ENCODE measurements at regions not wholly inside any gene's neighbourhood (a gene's known extent, or its start where the extent isn't known, plus 50 kb on each side); places are given as distances from the start of the nearest gene placed in this dataset.

DNA sequence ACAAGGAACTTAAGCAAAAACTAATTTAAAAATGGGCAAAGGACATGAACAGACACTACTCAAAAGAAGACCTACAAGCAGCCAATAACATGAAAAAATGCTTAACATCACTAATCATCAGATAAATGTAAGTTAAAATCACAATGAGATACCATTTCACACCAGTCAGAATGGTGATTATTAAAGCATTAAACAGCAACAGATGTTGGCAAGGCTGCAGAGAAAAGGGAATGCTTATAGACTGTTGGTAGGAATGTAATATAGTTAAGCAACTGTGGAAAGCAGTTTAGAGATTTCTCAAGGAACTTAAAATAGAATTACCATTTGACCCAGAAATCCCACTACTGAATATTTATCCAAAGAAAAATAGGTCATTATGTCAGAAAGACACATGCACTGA is 482.2 kb downstream of the SQOR start:
- H3K9me3 ChIP-seq (ENCODE audit: control insufficient read depth in 2 of 2, low read length in 2 of 2): no peaks in the 10 kb centered on the region
- H3K27ac ChIP-seq (ENCODE audit: low read depth in 2 of 2, low read length in 2 of 2): no peak overlapping the region
- no peaks in the 10 kb centered on the region for H3K27me3 ChIP-seq (ENCODE audit: control insufficient read depth in 2 of 2, insufficient read depth in 2 of 2, low read length in 2 of 2)
- H3K36me3 ChIP-seq (ENCODE audit: control insufficient read depth in 2 of 2, insufficient read depth in 2 of 2, low read length in 2 of 2): no peaks in the 10 kb centered on the region
- H3K9ac ChIP-seq (ENCODE audit: low read depth in 1 of 2, low read length in 2 of 2): no peak overlapping the region
- H3K4me1 ChIP-seq (ENCODE audit: control insufficient read depth in 2 of 2, insufficient read depth in 2 of 2, low read length in 2 of 2): no peaks in the 10 kb centered on the region
- no peak overlapping the region for H3K4me3 ChIP-seq (ENCODE audit: low read length in 2 of 2)

DNA sequence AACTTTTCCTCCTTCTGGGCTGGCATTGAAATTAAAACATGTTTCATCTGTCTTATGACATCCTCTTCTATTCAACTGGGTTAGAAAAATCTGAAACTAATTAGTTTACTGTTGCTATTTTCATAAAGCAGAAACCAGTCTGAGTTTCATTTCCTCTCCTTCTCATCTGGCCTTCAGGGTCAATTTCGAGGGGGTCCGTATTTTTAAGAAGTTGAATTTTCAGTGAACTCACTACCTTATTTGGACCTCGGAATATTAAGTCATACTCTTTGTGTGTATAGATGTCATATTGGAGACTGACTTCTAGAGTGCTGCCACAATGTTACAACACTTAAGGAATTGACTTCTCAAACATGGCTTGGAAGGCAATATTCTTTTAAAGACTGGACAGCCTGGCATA is 485.9 kb downstream of the SQOR start:
- Histone ChIP-seq H3K4me3 (ENCODE audit: low read length in 2 of 2) (no peak overlapping the region), H3K4me1 (ENCODE audit: control insufficient read depth in 2 of 2, insufficient read depth in 2 of 2, low read length in 2 of 2) (no peaks in the 10 kb centered on the region), H3K27me3 (ENCODE audit: control insufficient read depth in 2 of 2, insufficient read depth in 2 of 2, low read length in 2 of 2) (no peaks in the 10 kb centered on the region), H3K9me3 (ENCODE audit: control insufficient read depth in 2 of 2, low read length in 2 of 2) (peaks cover 0 to 2% of the 10 kb centered on the region in 2 donors), H3K27ac (ENCODE audit: low read depth in 2 of 2, low read length in 2 of 2) (no peak overlapping the region), H3K36me3 (ENCODE audit: control insufficient read depth in 2 of 2, insufficient read depth in 2 of 2, low read length in 2 of 2) (no peaks in the 10 kb centered on the region), H3K9ac (ENCODE audit: low read depth in 1 of 2, low read length in 2 of 2) (no peak overlapping the region)

DNA sequence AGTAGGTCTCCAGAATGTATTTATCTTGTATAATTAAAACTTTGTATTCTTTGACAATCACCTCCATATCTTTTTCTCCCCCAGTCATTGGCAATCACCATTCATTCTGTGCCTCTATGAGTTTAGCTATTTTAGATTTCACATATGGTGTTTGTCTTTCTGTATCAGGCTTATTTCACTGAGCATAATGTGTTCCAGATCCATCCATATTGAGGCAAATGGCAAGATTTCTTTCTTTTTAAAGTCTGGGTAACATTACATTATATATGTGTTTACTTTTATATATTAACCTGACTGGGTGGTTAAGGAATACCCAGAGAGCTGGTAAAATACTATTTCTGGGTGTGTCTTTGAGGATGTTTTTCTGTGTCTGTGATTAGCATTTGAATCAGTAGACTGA is 486.6 kb downstream of the SQOR start:
- Histone ChIP-seq H3K27ac (ENCODE audit: low read depth in 2 of 2, low read length in 2 of 2) (no peak overlapping the region), H3K36me3 (ENCODE audit: control insufficient read depth in 2 of 2, insufficient read depth in 2 of 2, low read length in 2 of 2) (no peaks in the 10 kb centered on the region), H3K27me3 (ENCODE audit: control insufficient read depth in 2 of 2, insufficient read depth in 2 of 2, low read length in 2 of 2) (no peaks in the 10 kb centered on the region)

DNA sequence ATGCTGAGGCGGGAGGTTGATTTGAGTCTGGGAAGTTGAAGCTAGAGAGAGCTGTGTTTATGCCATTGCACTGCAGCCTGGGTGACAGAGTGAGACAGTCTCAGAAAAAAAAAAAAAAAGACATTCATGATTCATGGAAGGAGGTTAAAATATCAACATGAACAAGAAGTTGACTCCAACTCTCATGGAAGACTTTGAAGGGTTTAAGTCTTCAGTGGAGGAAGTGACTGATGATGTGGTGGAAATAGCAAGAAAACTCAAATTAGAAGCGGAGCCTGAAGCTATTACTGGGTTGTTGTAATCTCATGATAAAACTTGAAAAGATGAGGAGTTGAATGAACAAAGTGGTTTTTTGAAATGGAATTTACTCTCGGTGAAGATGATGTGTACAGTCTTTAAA is 491.8 kb downstream of the SQOR start:
- peaks cover 0 to 2% of the 10 kb centered on the region in 2 donors for H3K9me3 ChIP-seq (ENCODE audit: control insufficient read depth in 2 of 2, low read length in 2 of 2)
- H3K9ac ChIP-seq (ENCODE audit: low read depth in 1 of 2, low read length in 2 of 2): no peak overlapping the region
- H3K4me3 ChIP-seq (ENCODE audit: low read length in 2 of 2): no peak overlapping the region
- H3K27ac ChIP-seq (ENCODE audit: low read depth in 2 of 2, low read length in 2 of 2): no peak overlapping the region
- H3K27me3 ChIP-seq (ENCODE audit: control insufficient read depth in 2 of 2, insufficient read depth in 2 of 2, low read length in 2 of 2): no peaks in the 10 kb centered on the region
- H3K4me1 ChIP-seq (ENCODE audit: control insufficient read depth in 2 of 2, insufficient read depth in 2 of 2, low read length in 2 of 2): no peaks in the 10 kb centered on the region
- no peaks in the 10 kb centered on the region for H3K36me3 ChIP-seq (ENCODE audit: control insufficient read depth in 2 of 2, insufficient read depth in 2 of 2, low read length in 2 of 2)

More for the DNA sequence above, 486.6 kb downstream of the SQOR start:
- no peak overlapping the region for H3K4me3 ChIP-seq (ENCODE audit: low read length in 2 of 2)
- H3K9me3 ChIP-seq (ENCODE audit: control insufficient read depth in 2 of 2, low read length in 2 of 2): peaks cover 0 to 2% of the 10 kb centered on the region in 2 donors
- no peak overlapping the region for H3K9ac ChIP-seq (ENCODE audit: low read depth in 1 of 2, low read length in 2 of 2)
- no peaks in the 10 kb centered on the region for H3K4me1 ChIP-seq (ENCODE audit: control insufficient read depth in 2 of 2, insufficient read depth in 2 of 2, low read length in 2 of 2)

DNA sequence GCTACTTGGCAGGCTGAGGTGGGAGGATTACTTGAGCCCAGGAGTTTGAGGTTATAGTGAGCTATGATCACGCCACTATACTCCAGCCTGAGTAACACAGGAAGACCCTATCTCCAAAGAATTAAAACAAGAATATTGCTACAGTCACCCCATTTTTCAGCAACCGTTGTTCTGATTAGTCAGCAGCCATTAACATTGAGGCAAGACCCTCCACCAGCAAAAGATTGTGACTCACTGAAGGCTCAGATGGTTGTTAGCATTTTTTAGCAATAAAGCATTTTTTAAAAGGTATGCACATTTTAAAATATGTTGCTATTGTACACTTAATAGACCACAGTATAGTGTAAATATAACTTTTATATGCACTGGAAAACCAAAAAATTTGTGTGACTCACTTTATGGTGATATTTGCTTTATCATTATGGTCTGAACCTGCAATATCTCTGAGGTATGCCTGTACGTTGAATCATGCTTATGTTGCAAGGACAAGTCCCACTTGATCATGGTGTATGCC is 492.6 kb downstream of the SQOR start:
- Histone ChIP-seq H3K4me1 (ENCODE audit: control insufficient read depth in 2 of 2, insufficient read depth in 2 of 2, low read length in 2 of 2) (no peaks in the 10 kb centered on the region), H3K4me3 (ENCODE audit: low read length in 2 of 2) (no peak overlapping the region), H3K36me3 (ENCODE audit: control insufficient read depth in 2 of 2, insufficient read depth in 2 of 2, low read length in 2 of 2) (no peaks in the 10 kb centered on the region), H3K27me3 (ENCODE audit: control insufficient read depth in 2 of 2, insufficient read depth in 2 of 2, low read length in 2 of 2) (no peaks in the 10 kb centered on the region), H3K9ac (ENCODE audit: low read depth in 1 of 2, low read length in 2 of 2) (no peak overlapping the region), H3K9me3 (ENCODE audit: control insufficient read depth in 2 of 2, low read length in 2 of 2) (peaks cover 0 to 2% of the 10 kb centered on the region in 2 donors), H3K27ac (ENCODE audit: low read depth in 2 of 2, low read length in 2 of 2) (no peak overlapping the region)

DNA sequence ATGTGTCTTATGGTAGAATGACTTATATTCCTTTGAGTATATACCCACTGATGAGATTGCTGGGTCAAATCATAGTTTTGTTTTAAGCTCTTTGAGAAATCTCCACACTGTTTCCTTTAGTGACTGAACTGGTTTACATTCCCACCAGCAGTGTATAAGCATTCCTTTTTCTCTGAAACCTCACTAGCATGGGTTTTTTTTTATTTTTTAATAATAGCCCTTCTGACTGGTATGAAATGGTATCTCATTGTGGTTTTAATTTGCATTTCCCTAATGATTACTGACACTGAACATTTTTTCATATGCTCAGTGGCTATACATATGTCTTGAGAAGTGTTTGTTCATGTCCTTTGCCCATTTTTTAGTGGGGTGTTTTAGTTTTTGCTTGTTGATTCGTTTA is 494.3 kb downstream of the SQOR start:
- Histone ChIP-seq H3K4me3 (ENCODE audit: low read length in 2 of 2) (no peak overlapping the region), H3K9me3 (ENCODE audit: control insufficient read depth in 2 of 2, low read length in 2 of 2) (no peaks in the 10 kb centered on the region), H3K4me1 (ENCODE audit: control insufficient read depth in 2 of 2, insufficient read depth in 2 of 2, low read length in 2 of 2) (no peaks in the 10 kb centered on the region), H3K9ac (ENCODE audit: low read depth in 1 of 2, low read length in 2 of 2) (no peak overlapping the region), H3K27ac (ENCODE audit: low read depth in 2 of 2, low read length in 2 of 2) (no peak overlapping the region), H3K27me3 (ENCODE audit: control insufficient read depth in 2 of 2, insufficient read depth in 2 of 2, low read length in 2 of 2) (no peaks in the 10 kb centered on the region), H3K36me3 (ENCODE audit: control insufficient read depth in 2 of 2, insufficient read depth in 2 of 2, low read length in 2 of 2) (no peaks in the 10 kb centered on the region)

DNA sequence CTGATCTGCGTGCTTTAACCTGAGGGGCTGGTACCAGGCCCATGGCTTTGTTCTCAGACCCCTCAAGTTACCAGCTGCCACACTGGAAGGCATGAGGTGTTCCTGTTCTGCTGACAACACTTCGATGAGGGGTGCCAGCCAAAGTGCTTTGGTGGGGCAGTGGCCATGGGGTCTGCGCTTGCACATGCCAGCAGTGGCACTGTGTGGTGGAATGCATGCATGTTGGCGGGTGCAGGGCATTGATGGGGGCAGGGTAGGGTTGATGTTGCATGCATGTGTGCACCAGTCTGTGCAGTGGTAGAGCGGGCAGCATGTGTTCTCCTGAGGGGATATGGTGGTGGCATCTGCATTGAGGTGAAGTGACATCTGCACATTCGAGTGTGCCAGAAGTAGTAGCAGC is 497.0 kb downstream of the SQOR start:
- no peaks in the 10 kb centered on the region for H3K4me1 ChIP-seq (ENCODE audit: control insufficient read depth in 2 of 2, insufficient read depth in 2 of 2, low read length in 2 of 2)

DNA sequence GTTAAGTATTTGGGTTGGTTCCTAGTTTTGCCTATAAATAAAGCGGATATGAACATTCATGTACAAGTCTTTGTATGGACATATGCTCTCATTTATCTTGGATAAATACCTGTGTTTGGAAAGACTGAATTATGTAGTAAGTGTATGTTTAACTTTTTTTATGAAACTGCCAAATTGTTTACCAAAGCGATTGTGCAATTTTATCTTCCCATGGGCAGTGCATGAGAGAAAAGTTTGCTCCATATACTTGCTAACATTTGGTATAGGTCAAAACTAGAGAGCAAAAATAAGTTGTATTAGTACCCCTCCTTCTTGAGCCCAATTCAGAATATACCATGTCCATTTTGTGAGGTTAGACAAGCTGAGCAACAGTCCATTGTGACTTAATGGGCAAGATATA is 502.6 kb downstream of the SQOR start:
- H3K4me1 ChIP-seq (ENCODE audit: control insufficient read depth in 2 of 2, insufficient read depth in 2 of 2, low read length in 2 of 2): no peaks in the 10 kb centered on the region
- H3K9ac ChIP-seq (ENCODE audit: low read depth in 1 of 2, low read length in 2 of 2): no peak overlapping the region
- no peak overlapping the region for H3K4me3 ChIP-seq (ENCODE audit: low read length in 2 of 2)
- no peak overlapping the region for H3K27ac ChIP-seq (ENCODE audit: low read depth in 2 of 2, low read length in 2 of 2)
- no peaks in the 10 kb centered on the region for H3K36me3 ChIP-seq (ENCODE audit: control insufficient read depth in 2 of 2, insufficient read depth in 2 of 2, low read length in 2 of 2)
- H3K27me3 ChIP-seq (ENCODE audit: control insufficient read depth in 2 of 2, insufficient read depth in 2 of 2, low read length in 2 of 2): peaks cover 0 to 2% of the 10 kb centered on the region in 2 donors
- H3K9me3 ChIP-seq (ENCODE audit: control insufficient read depth in 2 of 2, low read length in 2 of 2): no peaks in the 10 kb centered on the region

More for the DNA sequence above, 497.0 kb downstream of the SQOR start:
- Histone ChIP-seq H3K9me3 (ENCODE audit: control insufficient read depth in 2 of 2, low read length in 2 of 2) (no peaks in the 10 kb centered on the region), H3K4me3 (ENCODE audit: low read length in 2 of 2) (no peak overlapping the region), H3K9ac (ENCODE audit: low read depth in 1 of 2, low read length in 2 of 2) (no peak overlapping the region), H3K36me3 (ENCODE audit: control insufficient read depth in 2 of 2, insufficient read depth in 2 of 2, low read length in 2 of 2) (no peaks in the 10 kb centered on the region), H3K27ac (ENCODE audit: low read depth in 2 of 2, low read length in 2 of 2) (no peak overlapping the region), H3K27me3 (ENCODE audit: control insufficient read depth in 2 of 2, insufficient read depth in 2 of 2, low read length in 2 of 2) (peaks cover 0 to 2% of the 10 kb centered on the region in 2 donors)

DNA sequence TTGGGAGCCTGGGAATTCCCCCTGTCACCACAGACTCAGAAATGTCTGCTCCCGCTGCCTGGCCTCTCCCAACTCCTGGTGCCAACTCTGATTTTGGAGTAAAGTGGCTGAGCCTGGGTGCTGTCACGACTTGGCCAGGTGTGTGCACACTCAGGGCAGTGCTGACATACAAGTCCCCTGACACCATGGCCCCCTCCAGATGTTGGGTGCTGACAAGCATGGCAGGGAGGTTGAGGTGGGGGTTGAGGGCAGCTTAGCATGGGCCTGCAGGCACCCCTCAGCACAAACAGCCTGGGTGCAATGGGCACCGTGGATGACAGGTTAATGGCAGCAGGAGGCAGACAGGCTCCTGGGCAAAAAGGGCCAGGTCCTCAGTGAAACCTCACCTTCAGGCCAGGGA is 511.2 kb downstream of the SQOR start:
- no peaks in the 10 kb centered on the region for H3K9me3 ChIP-seq (ENCODE audit: control insufficient read depth in 2 of 2, low read length in 2 of 2)
- no peaks in the 10 kb centered on the region for H3K36me3 ChIP-seq (ENCODE audit: control insufficient read depth in 2 of 2, insufficient read depth in 2 of 2, low read length in 2 of 2)
- H3K27me3 ChIP-seq (ENCODE audit: control insufficient read depth in 2 of 2, insufficient read depth in 2 of 2, low read length in 2 of 2): no peaks in the 10 kb centered on the region
- H3K9ac ChIP-seq (ENCODE audit: low read depth in 1 of 2, low read length in 2 of 2): no peak overlapping the region
- no peak overlapping the region for H3K4me3 ChIP-seq (ENCODE audit: low read length in 2 of 2)
- no peaks in the 10 kb centered on the region for H3K4me1 ChIP-seq (ENCODE audit: control insufficient read depth in 2 of 2, insufficient read depth in 2 of 2, low read length in 2 of 2)
- H3K27ac ChIP-seq (ENCODE audit: low read depth in 2 of 2, low read length in 2 of 2): no peak overlapping the region

DNA sequence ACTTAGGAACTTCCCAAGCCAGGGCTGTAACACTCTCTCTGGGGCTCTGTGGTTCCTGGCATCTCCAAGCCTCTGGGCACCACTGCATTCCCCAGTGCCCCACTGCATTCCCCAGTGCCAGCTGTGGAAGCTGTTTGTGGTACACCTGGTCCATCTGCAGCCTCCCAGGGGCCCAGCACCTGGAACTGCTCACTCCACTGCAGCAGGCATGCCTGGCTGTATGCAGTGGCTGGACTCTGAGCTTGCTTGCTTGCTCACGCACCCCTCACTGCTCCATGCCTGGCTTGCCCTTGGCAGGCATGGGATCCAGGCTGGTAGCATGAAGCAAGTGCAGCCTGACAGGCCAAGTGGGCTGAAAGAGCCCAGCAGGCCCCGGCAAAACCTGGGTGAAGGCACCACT is 512.1 kb downstream of the SQOR start:
- H3K27ac ChIP-seq (ENCODE audit: low read depth in 2 of 2, low read length in 2 of 2): no peak overlapping the region
- H3K9me3 ChIP-seq (ENCODE audit: control insufficient read depth in 2 of 2, low read length in 2 of 2): no peaks in the 10 kb centered on the region
- no peak overlapping the region for H3K9ac ChIP-seq (ENCODE audit: low read depth in 1 of 2, low read length in 2 of 2)
- no peaks in the 10 kb centered on the region for H3K4me1 ChIP-seq (ENCODE audit: control insufficient read depth in 2 of 2, insufficient read depth in 2 of 2, low read length in 2 of 2)
- H3K27me3 ChIP-seq (ENCODE audit: control insufficient read depth in 2 of 2, insufficient read depth in 2 of 2, low read length in 2 of 2): no peaks in the 10 kb centered on the region
- H3K4me3 ChIP-seq (ENCODE audit: low read length in 2 of 2): no peak overlapping the region
- no peaks in the 10 kb centered on the region for H3K36me3 ChIP-seq (ENCODE audit: control insufficient read depth in 2 of 2, insufficient read depth in 2 of 2, low read length in 2 of 2)

DNA sequence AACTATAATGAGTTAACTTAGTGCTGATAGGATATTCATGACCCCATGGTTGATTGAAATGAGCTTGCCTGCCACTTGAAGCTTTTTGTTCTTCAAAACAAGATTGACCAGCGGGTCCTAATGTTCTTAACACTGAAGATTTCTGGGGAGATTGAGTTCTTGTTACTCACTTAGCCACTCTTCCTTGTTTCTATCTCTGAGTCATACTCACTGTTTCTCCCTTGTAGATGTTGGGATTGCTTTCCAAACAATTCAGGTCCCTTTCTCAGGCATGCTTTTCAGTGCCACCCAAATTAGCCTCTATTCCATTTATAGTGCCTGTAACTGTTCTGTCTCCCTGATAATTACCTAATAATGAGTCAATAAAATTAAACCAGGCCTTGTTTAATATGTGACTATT is 517.0 kb downstream of the SQOR start:
- H3K27me3 ChIP-seq (ENCODE audit: control insufficient read depth in 2 of 2, insufficient read depth in 2 of 2, low read length in 2 of 2): no peaks in the 10 kb centered on the region
- H3K9ac ChIP-seq (ENCODE audit: low read depth in 1 of 2, low read length in 2 of 2): no peak overlapping the region
- H3K27ac ChIP-seq (ENCODE audit: low read depth in 2 of 2, low read length in 2 of 2): no peak overlapping the region
- no peaks in the 10 kb centered on the region for H3K4me1 ChIP-seq (ENCODE audit: control insufficient read depth in 2 of 2, insufficient read depth in 2 of 2, low read length in 2 of 2)
- no peak overlapping the region for H3K4me3 ChIP-seq (ENCODE audit: low read length in 2 of 2)
- no peaks in the 10 kb centered on the region for H3K9me3 ChIP-seq (ENCODE audit: control insufficient read depth in 2 of 2, low read length in 2 of 2)
- H3K36me3 ChIP-seq (ENCODE audit: control insufficient read depth in 2 of 2, insufficient read depth in 2 of 2, low read length in 2 of 2): no peaks in the 10 kb centered on the region
